DMS79 (cell line): ENCODE measurements at regions not wholly inside any gene's neighbourhood (a gene's known extent, or its start where the extent isn't known, plus 50 kb on each side); places are given as distances from the start of the nearest gene placed in this dataset.

ENCODE experiments used
- DNase-seq: peaks from one replicate; lab custom pipeline; 2025; lab: John Stamatoyannopoulos, UW

- DNase-seq: no peak
These were observed 819.5 kb downstream of the BCL11A start for GRCh38 chr2:59733970-59734369.

- no peak for DNase-seq
These were observed 819.9 kb downstream of the BCL11A start for GRCh38 chr2:59733567-59733930.

- DNase-seq: no peak
These were observed 820.4 kb downstream of the BCL11A start for GRCh38 chr2:59732871-59733566.

- DNase-seq: no peak
These were observed 826.3 kb downstream of the BCL11A start for GRCh38 chr2:59727121-59727590.

- no peak for DNase-seq
These were observed 827.0 kb downstream of the BCL11A start for GRCh38 chr2:59726228-59727120.

- no peak for DNase-seq
These were observed 828.7 kb downstream of the BCL11A start for GRCh38 chr2:59724746-59725145.

- no peak for DNase-seq
These were observed 833.1 kb downstream of the BCL11A start for GRCh38 chr2:59720296-59720866.

- no peak for DNase-seq
These were observed 839.9 kb downstream of the BCL11A start for GRCh38 chr2:59713577-59713976.

- no peak for DNase-seq
These were observed 842.3 kb downstream of the BCL11A start for GRCh38 chr2:59711121-59711520.

GRCh38 chr2:59706729-59707128, 846.7 kb downstream of the BCL11A start:
- DNase-seq: no peak

- DNase-seq: no peak
These were observed 849.7 kb downstream of the BCL11A start for GRCh38 chr2:59703796-59704195.

- no peak for DNase-seq
These were observed 851.4 kb downstream of the BCL11A start for GRCh38 chr2:59702026-59702425.

- DNase-seq: no peak
These were observed 852.0 kb downstream of the BCL11A start for GRCh38 chr2:59701271-59701994.

GRCh38 chr2:59694176-59694575, 859.3 kb downstream of the BCL11A start:
- DNase-seq: no peak

- no peak for DNase-seq
These were observed 860.1 kb downstream of the BCL11A start for GRCh38 chr2:59693231-59693959.

- no peak for DNase-seq
These were observed 861.8 kb downstream of the BCL11A start for GRCh38 chr2:59691518-59692190.

- peak; percentile 45 for DNase-seq
These were observed 862.6 kb downstream of the BCL11A start for GRCh38 chr2:59690849-59691248.

- DNase-seq: no peak
These were observed 868.7 kb downstream of the BCL11A start for GRCh38 chr2:59684771-59685166.

- no peak for DNase-seq
These were observed 869.2 kb downstream of the BCL11A start for GRCh38 chr2:59684116-59684770.

- DNase-seq: peak; percentile 85
These were observed 872.6 kb downstream of the BCL11A start for GRCh38 chr2:59680863-59681262.
